ENCODE measurements at regions not wholly inside any gene's neighbourhood (a gene's known extent, or its start where the extent isn't known, plus 50 kb on each side); places are given as distances from the start of the nearest gene placed in this dataset.

GRCh38 chr1:58307431-58307830 lies 239.1 kb downstream of the OMA1 start:
- no peak overlapping the region for H3K4me3 ChIP-seq
- ATAC-seq (no peak), DNase-seq (ENCODE audit: extremely low read depth in 1 of 4, low spot score in 3 of 4) (no peak), FAIRE-seq (no peak)
- no peak overlapping the region for H3K4me2 ChIP-seq (ENCODE audit: insufficient read depth, low read length)
- no peaks in the 10 kb centered on the region for H3K36me3 ChIP-seq (ENCODE audit: control insufficient read depth, insufficient read depth, low read length)
- WGBS (ENCODE audit: insufficient coverage, low coverage, missing lambda C conversion rate), result 10% methylated on average over 1 of the region's 1 CpG
- ChIA-PET CTCF (ENCODE audit: low intra/inter-chr PET ratio) (no interaction called here), POLR2A (no interaction called here)
- no peak overlapping the region for H3K9ac ChIP-seq (ENCODE audit: insufficient read depth in 1 of 2, low read depth in 2 of 2, low read length in 2 of 2)
- H2AFZ ChIP-seq (ENCODE audit: low read depth, low read length), result no peak overlapping the region
- H4K20me1 ChIP-seq (replicated peaks; ENCODE audit: control insufficient read depth, insufficient read depth, low read length), result no peaks in the 10 kb centered on the region; the same call in 1 of the 2 replicates
- TF ChIP-seq FOXJ2 (tag; IDR thresholded peaks at IDR 0.05) (no peak), TFAM (CRISPR knock-in tag; conservative IDR thresholded peaks at IDR 0.05) (no peak), POLR2H (tag; IDR thresholded peaks at IDR 0.05; ENCODE audit: low read depth) (no peak), HDAC8 (tag; IDR thresholded peaks at IDR 0.05) (no peak), SMAD2 (IDR thresholded peaks at IDR 0.05; ENCODE audit: low read depth, low read length) (no peak), HCFC1 (IDR thresholded peaks at IDR 0.05; ENCODE audit: low read depth, low read length) (no peak), SMAD4 (CRISPR knock-in tag; conservative IDR thresholded peaks at IDR 0.05) (no peak), NR4A1 (CRISPR knock-in tag; IDR thresholded peaks at IDR 0.05) (no peak), NR4A1 (tag; IDR thresholded peaks at IDR 0.05) (no peak), CREM (IDR thresholded peaks at IDR 0.05; ENCODE audit: low read depth) (no peak), ATF7 (IDR thresholded peaks at IDR 0.05) (no peak), MCM5 (IDR thresholded peaks at IDR 0.05; ENCODE audit: low read depth) (no peak), BACH1 (tag; IDR thresholded peaks at IDR 0.05) (no peak), PHTF2 (CRISPR knock-in tag; IDR thresholded peaks at IDR 0.05) (no peak)
- no peaks in the 10 kb centered on the region for H3K9me3 ChIP-seq (replicated peaks; ENCODE audit: control insufficient read depth, insufficient read depth, low read depth, low read length)
- no peaks in the 10 kb centered on the region for H3K79me2 ChIP-seq (ENCODE audit: control insufficient read depth, insufficient read depth, low read length)
- no TSS peak for BruUV-seq (replicated peaks)
- H3K9me1 ChIP-seq (ENCODE audit: control insufficient read depth, insufficient read depth, low read length), result no peaks in the 10 kb centered on the region
- in situ Hi-C loops (cut with MboI), result no loop called here
- H3K4me1 ChIP-seq (replicated peaks in 1 of 2; ENCODE audit: control insufficient read depth in 2 of 2, insufficient read depth in 2 of 2, low read length in 2 of 2), result no peaks in the 10 kb centered on the region
- intact Hi-C loops (cut with micrococcal nuclease), result no loop called here
- no peak overlapping the region for H3K27ac ChIP-seq (ENCODE audit: extremely low read depth, low read depth, low read length)
- no peaks in the 10 kb centered on the region for H3K27me3 ChIP-seq (ENCODE audit: control insufficient read depth in 2 of 2, insufficient read depth in 2 of 2, low read length in 2 of 2)

All from K562 (cell line).